ENCODE measurements at regions not wholly inside any gene's neighbourhood (a gene's known extent, or its start where the extent isn't known, plus 50 kb on each side); places are given as distances from the start of the nearest gene placed in this dataset.
"Not testable (repeated sequence)": the region's sequence is repeated elsewhere in the genome, so short reads cannot be mapped to it uniquely, and the experiment has no call there.

DNA sequence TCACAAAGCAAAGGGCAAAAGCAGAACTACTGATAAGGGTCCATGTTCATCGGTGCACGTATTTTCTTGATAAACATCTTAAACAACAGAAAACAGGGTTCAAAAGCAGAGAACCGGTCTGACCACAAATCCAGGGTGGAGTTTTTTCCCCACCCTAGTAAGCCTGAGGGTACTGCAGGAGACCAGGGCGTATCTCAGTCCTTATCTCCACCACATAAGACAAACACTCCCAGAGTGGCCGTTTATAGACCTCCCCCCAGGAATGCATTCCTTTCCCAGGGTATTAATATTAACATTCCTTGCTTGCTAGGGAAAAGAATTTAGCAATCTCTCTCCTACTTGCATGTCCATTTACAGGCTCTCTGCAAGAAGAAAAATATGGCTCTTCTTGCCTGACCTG is 567.9 kb upstream of the HS3ST1 start:
- not testable (repeated sequence) for DNase-seq (ENCODE audit: low read depth in 6 of 9, low spot score in 9 of 9); H3K9me3 ChIP-seq (ENCODE audit: control insufficient read depth in 2 of 2, insufficient read depth in 1 of 2, low read length in 1 of 2)
- 97% methylated on average over 5 of the region's 5 CpGs for WGBS

DNA sequence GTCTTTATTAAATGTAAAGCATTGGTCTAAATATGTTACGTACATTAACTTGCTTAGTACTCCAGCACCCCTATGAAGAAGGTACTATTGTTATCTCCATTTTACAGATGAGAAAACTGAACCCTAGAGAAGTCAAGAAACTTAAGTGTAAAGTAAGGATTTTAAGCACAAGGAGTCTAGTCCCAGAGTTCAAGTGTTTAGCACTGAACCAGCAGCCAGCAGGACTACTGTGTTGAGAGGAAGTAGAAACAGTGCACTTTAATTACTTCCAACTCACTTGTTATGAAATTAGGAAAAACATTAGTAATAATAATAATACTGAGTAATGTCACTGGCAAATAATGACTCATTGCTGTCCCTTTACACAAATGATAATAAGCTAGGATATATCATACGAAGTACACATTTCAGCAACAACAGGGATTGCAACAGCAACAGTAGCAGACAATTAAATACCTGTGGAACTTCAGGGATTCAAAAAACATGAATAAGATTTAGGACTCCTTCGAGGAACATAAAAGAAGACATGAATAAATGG is 548.1 kb upstream of the HS3ST1 start:
- H3K4me3 ChIP-seq (ENCODE audit: low read length in 2 of 2) = no peak overlapping the region
- H3K27ac ChIP-seq (ENCODE audit: low read depth in 1 of 2, low read length in 1 of 2) = no peak overlapping the region
- H3K9me3 ChIP-seq (ENCODE audit: control insufficient read depth in 2 of 2, insufficient read depth in 1 of 2, low read length in 1 of 2) = no peaks in the 10 kb centered on the region
- WGBS = 87% methylated on average over 3 of the region's 3 CpGs
- H3K36me3 ChIP-seq (ENCODE audit: control insufficient read depth in 2 of 2, insufficient read depth in 2 of 2, low read length in 1 of 2) = no peaks in the 10 kb centered on the region
- no peaks in the 10 kb centered on the region for H3K4me1 ChIP-seq (ENCODE audit: control insufficient read depth in 2 of 2, insufficient read depth in 2 of 2, low read length in 2 of 2)
- no peak for DNase-seq (ENCODE audit: low read depth in 6 of 9, low spot score in 9 of 9)
- no peaks in the 10 kb centered on the region for H3K27me3 ChIP-seq (ENCODE audit: control insufficient read depth in 2 of 2, insufficient read depth in 1 of 2, low read length in 1 of 2)

More for the DNA sequence above, 567.9 kb upstream of the HS3ST1 start:
- H3K27ac ChIP-seq (ENCODE audit: low read depth in 1 of 2, low read length in 1 of 2); H3K4me3 ChIP-seq (ENCODE audit: low read length in 2 of 2); H3K4me1 ChIP-seq (ENCODE audit: control insufficient read depth in 2 of 2, insufficient read depth in 2 of 2, low read length in 2 of 2); H3K36me3 ChIP-seq (ENCODE audit: control insufficient read depth in 2 of 2, insufficient read depth in 2 of 2, low read length in 1 of 2); H3K27me3 ChIP-seq (ENCODE audit: control insufficient read depth in 2 of 2, insufficient read depth in 1 of 2, low read length in 1 of 2): not testable (repeated sequence)

DNA sequence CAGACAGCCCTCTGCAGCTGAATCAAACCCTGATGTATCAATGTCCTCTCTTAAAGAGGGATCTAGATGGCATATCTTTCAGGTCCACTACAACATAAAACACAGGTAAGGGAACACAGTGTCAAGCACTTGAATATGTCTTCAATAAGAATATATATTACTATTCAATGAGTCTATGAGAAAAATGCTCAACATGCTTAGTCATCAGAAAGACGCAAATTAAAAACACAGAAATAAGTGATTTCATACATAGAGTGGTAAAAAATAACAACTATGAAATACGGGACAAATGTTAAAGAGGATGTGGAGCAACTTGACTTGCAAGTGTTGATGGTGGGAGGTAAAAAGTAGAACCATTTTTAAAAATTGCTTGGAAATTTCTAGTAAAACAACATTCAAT is 544.6 kb upstream of the HS3ST1 start:
- H3K9me3 ChIP-seq (ENCODE audit: control insufficient read depth in 2 of 2, insufficient read depth in 1 of 2, low read length in 1 of 2) = no peaks in the 10 kb centered on the region
- H3K27ac ChIP-seq (ENCODE audit: low read depth in 1 of 2, low read length in 1 of 2) = no peak overlapping the region
- no peaks in the 10 kb centered on the region for H3K36me3 ChIP-seq (ENCODE audit: control insufficient read depth in 2 of 2, insufficient read depth in 2 of 2, low read length in 1 of 2)
- H3K27me3 ChIP-seq (ENCODE audit: control insufficient read depth in 2 of 2, insufficient read depth in 1 of 2, low read length in 1 of 2) = no peaks in the 10 kb centered on the region
- H3K4me3 ChIP-seq (ENCODE audit: low read length in 2 of 2) = no peak overlapping the region
- no peak for DNase-seq (ENCODE audit: low read depth in 6 of 9, low spot score in 9 of 9)
- no peaks in the 10 kb centered on the region for H3K4me1 ChIP-seq (ENCODE audit: control insufficient read depth in 2 of 2, insufficient read depth in 2 of 2, low read length in 2 of 2)
- WGBS = 94% methylated on average over 2 of the region's 2 CpGs

DNA sequence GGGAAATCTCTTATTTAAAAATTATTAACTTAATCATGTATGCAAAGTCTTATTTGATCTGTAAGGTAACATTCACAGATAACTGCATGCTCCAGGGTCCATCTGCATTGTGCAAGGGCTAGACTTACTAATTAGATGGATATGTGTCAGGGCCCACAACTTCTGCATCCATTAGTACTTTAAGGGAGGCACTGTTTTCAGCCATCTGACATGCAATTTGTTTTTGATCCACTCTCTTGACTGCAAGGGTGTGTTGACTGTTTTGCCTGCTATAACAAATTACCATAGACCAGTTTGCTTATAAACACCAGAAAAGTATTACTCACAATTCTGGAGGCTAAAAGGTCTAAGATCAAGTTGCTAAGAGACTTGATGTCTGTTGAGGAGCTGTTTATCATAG is 542.1 kb upstream of the HS3ST1 start:
- Histone ChIP-seq H3K9me3 (ENCODE audit: control insufficient read depth in 2 of 2, insufficient read depth in 1 of 2, low read length in 1 of 2) (no peaks in the 10 kb centered on the region), H3K4me3 (ENCODE audit: low read length in 2 of 2) (no peak overlapping the region), H3K27ac (ENCODE audit: low read depth in 1 of 2, low read length in 1 of 2) (no peak overlapping the region), H3K27me3 (ENCODE audit: control insufficient read depth in 2 of 2, insufficient read depth in 1 of 2, low read length in 1 of 2) (no peaks in the 10 kb centered on the region), H3K4me1 (ENCODE audit: control insufficient read depth in 2 of 2, insufficient read depth in 2 of 2, low read length in 2 of 2) (no peaks in the 10 kb centered on the region), H3K36me3 (ENCODE audit: control insufficient read depth in 2 of 2, insufficient read depth in 2 of 2, low read length in 1 of 2) (no peaks in the 10 kb centered on the region)
- no peak for DNase-seq (ENCODE audit: low read depth in 6 of 9, low spot score in 9 of 9)

DNA sequence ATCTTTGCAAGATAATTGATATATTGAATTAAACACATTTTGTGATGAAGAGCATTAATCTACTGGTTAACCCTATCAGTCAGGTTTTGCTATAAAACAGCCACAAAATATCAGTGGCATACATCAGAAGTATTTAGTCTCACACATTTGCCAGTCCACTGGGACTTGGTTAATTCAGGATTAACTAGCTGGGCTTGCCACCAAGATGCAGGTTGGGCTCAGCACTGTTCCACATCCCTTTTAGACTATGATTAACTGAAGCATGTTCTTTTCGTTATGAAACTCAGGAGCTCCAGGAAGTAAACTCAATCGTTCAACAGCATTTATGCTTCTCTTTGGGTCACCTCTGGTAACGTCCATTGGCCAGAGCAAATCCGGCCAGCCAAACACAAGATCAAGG is 538.1 kb upstream of the HS3ST1 start:
- no peaks in the 10 kb centered on the region for H3K27me3 ChIP-seq (ENCODE audit: control insufficient read depth in 2 of 2, insufficient read depth in 1 of 2, low read length in 1 of 2)
- 87% methylated on average over 4 of the region's 4 CpGs for WGBS
- no peak overlapping the region for H3K27ac ChIP-seq (ENCODE audit: low read depth in 1 of 2, low read length in 1 of 2)
- no peaks in the 10 kb centered on the region for H3K4me1 ChIP-seq (ENCODE audit: control insufficient read depth in 2 of 2, insufficient read depth in 2 of 2, low read length in 2 of 2)
- no peaks in the 10 kb centered on the region for H3K9me3 ChIP-seq (ENCODE audit: control insufficient read depth in 2 of 2, insufficient read depth in 1 of 2, low read length in 1 of 2)
- no peak for DNase-seq (ENCODE audit: low read depth in 6 of 9, low spot score in 9 of 9)
- no peaks in the 10 kb centered on the region for H3K36me3 ChIP-seq (ENCODE audit: control insufficient read depth in 2 of 2, insufficient read depth in 2 of 2, low read length in 1 of 2)
- H3K4me3 ChIP-seq (ENCODE audit: low read length in 2 of 2) = no peak overlapping the region

DNA sequence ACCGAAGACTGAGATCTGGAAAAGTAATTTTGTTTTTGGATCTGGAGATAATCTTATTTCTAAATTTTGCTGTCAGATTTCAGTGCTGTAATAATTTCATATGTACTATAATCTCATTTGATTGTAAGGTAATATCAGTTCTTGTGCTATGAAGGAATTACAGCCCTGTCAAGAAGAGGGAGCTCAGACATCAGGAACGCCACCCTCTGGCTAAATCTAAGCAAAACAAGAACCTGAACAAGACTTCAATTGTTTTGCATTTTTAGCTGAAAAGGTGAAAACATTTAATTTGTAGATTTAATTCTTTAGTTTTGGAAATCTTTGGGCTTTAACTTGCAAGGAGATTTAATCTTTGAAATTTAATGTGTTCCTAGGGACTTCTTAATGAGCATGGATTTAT is 525.4 kb upstream of the HS3ST1 start:
- Histone ChIP-seq H3K4me3 (ENCODE audit: low read length in 2 of 2) (no peak overlapping the region), H3K4me1 (ENCODE audit: control insufficient read depth in 2 of 2, insufficient read depth in 2 of 2, low read length in 2 of 2) (no peaks in the 10 kb centered on the region)

DNA sequence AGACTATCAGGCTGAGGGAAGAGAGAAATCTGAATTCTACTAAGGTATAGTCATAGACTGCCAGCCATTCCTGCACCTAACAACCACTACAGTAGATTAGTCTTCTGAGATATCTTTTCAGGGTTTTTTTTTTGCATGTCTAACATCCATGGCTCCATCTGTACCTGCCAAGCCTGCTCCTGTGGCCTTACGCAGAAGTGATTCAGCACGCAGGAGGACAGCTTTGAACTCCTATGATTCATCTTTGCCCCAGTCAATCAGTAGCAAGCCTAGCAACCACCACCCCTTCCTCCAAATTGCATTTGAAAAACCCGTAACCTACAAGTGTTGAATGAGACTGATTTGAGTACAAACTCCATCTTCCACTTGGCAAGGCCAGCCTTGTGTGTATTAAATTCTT is 520.7 kb upstream of the HS3ST1 start:
- DNase-seq (ENCODE audit: low read depth in 6 of 9, low spot score in 9 of 9) = no peak
- no peak overlapping the region for H3K4me3 ChIP-seq (ENCODE audit: low read length in 2 of 2)
- no peak overlapping the region for H3K27ac ChIP-seq (ENCODE audit: low read depth in 1 of 2, low read length in 1 of 2)
- no peaks in the 10 kb centered on the region for H3K9me3 ChIP-seq (ENCODE audit: control insufficient read depth in 2 of 2, insufficient read depth in 1 of 2, low read length in 1 of 2)
- H3K4me1 ChIP-seq (ENCODE audit: control insufficient read depth in 2 of 2, insufficient read depth in 2 of 2, low read length in 2 of 2) = no peaks in the 10 kb centered on the region
- no peaks in the 10 kb centered on the region for H3K36me3 ChIP-seq (ENCODE audit: control insufficient read depth in 2 of 2, insufficient read depth in 2 of 2, low read length in 1 of 2)
- no peaks in the 10 kb centered on the region for H3K27me3 ChIP-seq (ENCODE audit: control insufficient read depth in 2 of 2, insufficient read depth in 1 of 2, low read length in 1 of 2)
- 95% methylated on average over 3 of the region's 3 CpGs for WGBS

More for the DNA sequence above, 525.4 kb upstream of the HS3ST1 start:
- H3K36me3 ChIP-seq (ENCODE audit: control insufficient read depth in 2 of 2, insufficient read depth in 2 of 2, low read length in 1 of 2) = no peaks in the 10 kb centered on the region
- no peaks in the 10 kb centered on the region for H3K27me3 ChIP-seq (ENCODE audit: control insufficient read depth in 2 of 2, insufficient read depth in 1 of 2, low read length in 1 of 2)
- H3K27ac ChIP-seq (ENCODE audit: low read depth in 1 of 2, low read length in 1 of 2) = no peak overlapping the region
- H3K9me3 ChIP-seq (ENCODE audit: control insufficient read depth in 2 of 2, insufficient read depth in 1 of 2, low read length in 1 of 2) = no peaks in the 10 kb centered on the region
- WGBS = 69% methylated on average over 2 of the region's 2 CpGs
- DNase-seq (ENCODE audit: low read depth in 6 of 9, low spot score in 9 of 9) = no peak

DNA sequence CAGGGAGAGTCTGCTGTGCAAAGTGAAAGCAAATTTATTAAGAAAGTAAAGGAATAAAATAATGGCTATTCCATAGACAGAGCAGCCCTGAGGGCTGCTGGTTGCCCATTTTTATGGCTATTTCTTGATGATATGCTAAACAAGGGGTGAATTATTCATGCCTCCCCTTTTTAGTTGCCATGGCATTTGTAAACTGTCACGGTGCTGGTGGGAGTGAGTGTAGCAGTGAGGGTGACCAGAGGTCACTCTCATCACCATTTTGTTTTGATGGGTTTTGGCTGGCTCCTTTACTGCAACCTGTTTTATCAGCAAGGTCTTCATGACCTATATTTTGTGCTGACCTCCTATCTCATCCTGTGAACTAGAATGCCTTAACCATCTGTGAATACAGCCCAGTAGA is 518.9 kb upstream of the HS3ST1 start:
- H3K4me3 ChIP-seq (ENCODE audit: low read length in 2 of 2); H3K4me1 ChIP-seq (ENCODE audit: control insufficient read depth in 2 of 2, insufficient read depth in 2 of 2, low read length in 2 of 2); H3K27ac ChIP-seq (ENCODE audit: low read depth in 1 of 2, low read length in 1 of 2); H3K9me3 ChIP-seq (ENCODE audit: control insufficient read depth in 2 of 2, insufficient read depth in 1 of 2, low read length in 1 of 2); H3K36me3 ChIP-seq (ENCODE audit: control insufficient read depth in 2 of 2, insufficient read depth in 2 of 2, low read length in 1 of 2); DNase-seq (ENCODE audit: low read depth in 6 of 9, low spot score in 9 of 9); H3K27me3 ChIP-seq (ENCODE audit: control insufficient read depth in 2 of 2, insufficient read depth in 1 of 2, low read length in 1 of 2): not testable (repeated sequence)
- 86% methylated on average over 1 of the region's 1 CpG for WGBS

DNA sequence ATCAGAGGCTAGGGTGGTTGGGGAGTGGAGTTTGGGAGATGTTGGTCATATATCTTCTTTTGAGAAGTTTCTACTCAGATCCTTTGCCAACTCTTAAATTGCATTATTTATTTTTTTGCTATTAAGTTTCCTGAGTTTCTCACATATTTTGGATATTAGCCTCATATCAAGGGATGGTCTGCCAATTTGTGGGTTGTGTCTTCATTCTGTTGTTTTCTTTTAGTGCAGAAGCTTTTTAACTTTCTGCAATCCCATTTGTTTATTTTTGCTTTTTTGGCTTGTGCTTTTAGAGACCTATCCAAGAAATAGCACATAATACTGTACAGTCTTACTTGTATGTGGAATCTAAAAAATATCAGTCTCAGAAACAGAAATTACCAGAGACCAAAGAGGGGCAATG is 509.2 kb upstream of the HS3ST1 start:
- no peaks in the 10 kb centered on the region for H3K4me1 ChIP-seq (ENCODE audit: control insufficient read depth in 2 of 2, insufficient read depth in 2 of 2, low read length in 2 of 2)
- H3K9me3 ChIP-seq (ENCODE audit: control insufficient read depth in 2 of 2, insufficient read depth in 1 of 2, low read length in 1 of 2) = no peaks in the 10 kb centered on the region
- no peaks in the 10 kb centered on the region for H3K36me3 ChIP-seq (ENCODE audit: control insufficient read depth in 2 of 2, insufficient read depth in 2 of 2, low read length in 1 of 2)
- no peak overlapping the region for H3K4me3 ChIP-seq (ENCODE audit: low read length in 2 of 2)
- no peaks in the 10 kb centered on the region for H3K27me3 ChIP-seq (ENCODE audit: control insufficient read depth in 2 of 2, insufficient read depth in 1 of 2, low read length in 1 of 2)
- no peak overlapping the region for H3K27ac ChIP-seq (ENCODE audit: low read depth in 1 of 2, low read length in 1 of 2)
- no peak for DNase-seq (ENCODE audit: low read depth in 6 of 9, low spot score in 9 of 9)

DNA sequence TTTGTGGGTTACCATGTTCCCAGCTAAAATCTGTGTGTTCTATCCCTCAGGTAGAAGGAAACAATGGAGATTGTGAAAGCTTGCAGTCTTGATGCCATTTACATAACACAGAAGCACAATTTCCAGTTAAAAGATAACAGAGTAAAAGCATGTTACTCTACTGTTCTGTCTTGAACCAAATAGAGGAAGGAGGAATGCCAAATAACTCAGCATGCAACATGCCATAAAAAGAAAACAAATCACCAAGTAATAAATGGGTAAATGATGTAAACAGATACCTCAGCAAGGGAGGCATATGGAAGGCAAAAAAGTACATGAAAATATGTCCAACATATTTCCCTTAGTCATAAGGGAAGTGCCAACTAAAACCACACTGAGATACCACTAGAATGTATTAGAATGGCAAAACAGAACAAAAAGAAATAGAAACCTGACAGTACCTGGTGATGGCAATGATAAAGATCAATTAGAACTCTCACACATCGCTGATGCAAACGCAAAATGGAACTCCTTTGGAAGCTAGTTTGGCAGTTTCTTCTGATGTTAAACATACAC is 502.6 kb upstream of the HS3ST1 start:
- no peaks in the 10 kb centered on the region for H3K27me3 ChIP-seq (ENCODE audit: control insufficient read depth in 2 of 2, insufficient read depth in 1 of 2, low read length in 1 of 2)
- 7% methylated on average over 2 of the region's 2 CpGs for WGBS
- no peak overlapping the region for H3K4me3 ChIP-seq (ENCODE audit: low read length in 2 of 2)
- H3K4me1 ChIP-seq (ENCODE audit: control insufficient read depth in 2 of 2, insufficient read depth in 2 of 2, low read length in 2 of 2) = no peaks in the 10 kb centered on the region
- no peaks in the 10 kb centered on the region for H3K36me3 ChIP-seq (ENCODE audit: control insufficient read depth in 2 of 2, insufficient read depth in 2 of 2, low read length in 1 of 2)
- no peak for DNase-seq (ENCODE audit: low read depth in 6 of 9, low spot score in 9 of 9)
- H3K27ac ChIP-seq (ENCODE audit: low read depth in 1 of 2, low read length in 1 of 2) = no peak overlapping the region
- no peaks in the 10 kb centered on the region for H3K9me3 ChIP-seq (ENCODE audit: control insufficient read depth in 2 of 2, insufficient read depth in 1 of 2, low read length in 1 of 2)
